Testis (tissue), 2 donors: ENCODE measurements at regions not wholly inside any gene's neighbourhood (a gene's known extent, or its start where the extent isn't known, plus 50 kb on each side); places are given as distances from the start of the nearest gene placed in this dataset.
A peak's percentile ranks its signal among the peaks of the same experiment; 100 is the strongest.

ENCODE experiments used
- DNase-seq: peaks from one replicate; pipeline ENCODE4 v3.0.0-alpha.2; 2019
- H3K27ac ChIP-seq, 2 donors: fragments of 200-600 bp; sonication (generic); one replicate each; pipeline ENCODE4 v1.5.1; 2019
- H3K27me3 ChIP-seq: fragments of 200-600 bp; sonication (generic); one replicate; pipeline ENCODE4 v1.5.1; 2019
- H3K36me3 ChIP-seq: fragments of 200-600 bp; sonication (generic); one replicate; pipeline ENCODE4 v1.5.1; 2017; ENCODE audit warnings: low read depth; ENCODE audit errors: missing control alignments
- H3K4me1 ChIP-seq: fragments of 200-600 bp; sonication (generic); one replicate; pipeline ENCODE4 v1.5.1; 2019
- H3K4me3 ChIP-seq, 2 donors: fragments of 200-600 bp; sonication (generic); one replicate each; pipeline ENCODE4 v1.5.1; 2017 to 2019
- H3K9me3 ChIP-seq: fragments of 200-600 bp; sonication (generic); one replicate; pipeline ENCODE4 v1.5.1; 2017
- CTCF ChIP-seq, 3 experiments: fragments of 450-650 bp in 2 of 3; fragments of 200-600 bp in 1 of 3; sonication (generic) in 1 of 3; IDR thresholded peaks; one replicate each; pipeline ENCODE4 v1.5.1; 2016 to 2019; ENCODE audit warnings: antibody characterized with exemption in 3 of 3, mild to moderate bottlenecking in 2 of 3, moderate library complexity in 1 of 3
- POLR2A ChIP-seq: fragments of 450-650 bp; IDR thresholded peaks from one replicate; pipeline ENCODE4 v1.6.1; 2017; ENCODE audit warnings: antibody characterized with exemption, mild to moderate bottlenecking, moderate library complexity
- WGBS, 2 donors: methylation state at CpG; one replicate each; pipeline ENCODE4 v1.1.5; 2018; 5-methylcytosine and 5-hydroxymethylcytosine counted together
- intact Hi-C: fragments of 100-400 bp; cut with DNase I; formaldehyde crosslinking; loops from one replicate; pipeline ENCODE4 v1.15.1; 2023; ENCODE audit warnings: low total_unique reads

GRCh38 chr2:236636714-236637470, 67.3 kb downstream of the ACKR3 start:
- H3K27ac ChIP-seq: no peak overlapping the region
- H3K36me3 ChIP-seq: no peaks in the 10 kb centered on the region
- no peak overlapping the region for H3K4me3 ChIP-seq
- WGBS, 2 donors: 89 to 93% methylated on average over 18 of the region's 18 CpGs
- no peaks in the 10 kb centered on the region for H3K4me1 ChIP-seq
- no peaks in the 10 kb centered on the region for H3K27me3 ChIP-seq
- intact Hi-C loops: no loop called here
- DNase-seq: peak; percentile 6
- no peak for TF ChIP-seq CTCF (IDR thresholded peaks at IDR 0.05)
- no peak for TF ChIP-seq POLR2A
- H3K9me3 ChIP-seq: no peaks in the 10 kb centered on the region

GRCh38 chr2:236637686-236638569, 68.3 kb downstream of the ACKR3 start:
- Histone ChIP-seq H3K27me3 (no peaks in the 10 kb centered on the region), H3K27ac (no peak overlapping the region), H3K4me1 (no peaks in the 10 kb centered on the region), H3K36me3 (no peaks in the 10 kb centered on the region), H3K9me3 (no peaks in the 10 kb centered on the region), H3K4me3 (no peak overlapping the region)
- DNase-seq: peak; percentile 6
- intact Hi-C loops: no loop called here
- TF ChIP-seq POLR2A (no peak), CTCF (IDR thresholded peaks at IDR 0.05) (no peak)
- WGBS, 2 donors: 66% methylated on average over 6 of the region's 6 CpGs

GRCh38 chr2:236638707-236639106, 69.1 kb downstream of the ACKR3 start:
- DNase-seq: no peak
- Histone ChIP-seq H3K9me3 (no peaks in the 10 kb centered on the region), H3K4me3 (no peak overlapping the region), H3K27me3 (no peaks in the 10 kb centered on the region), H3K36me3 (no peaks in the 10 kb centered on the region), H3K27ac (no peak overlapping the region), H3K4me1 (no peaks in the 10 kb centered on the region)
- TF ChIP-seq CTCF (IDR thresholded peaks at IDR 0.05): no peak
- TF ChIP-seq POLR2A: no peak
- 77 to 95% methylated on average over 7 of the region's 7 CpGs for WGBS, 2 donors
- intact Hi-C loops: no loop called here

GRCh38 chr2:236639461-236640235, 70.0 kb downstream of the ACKR3 start:
- Histone ChIP-seq H3K27ac (no peak overlapping the region), H3K4me3 (no peak overlapping the region), H3K36me3 (no peaks in the 10 kb centered on the region), H3K27me3 (no peaks in the 10 kb centered on the region), H3K4me1 (no peaks in the 10 kb centered on the region), H3K9me3 (no peaks in the 10 kb centered on the region)
- 61 to 69% methylated on average over 7 of the region's 7 CpGs for WGBS, 2 donors
- intact Hi-C loops: no loop called here
- peak; percentile 12 for DNase-seq
- TF ChIP-seq POLR2A: no peak
- no peak for TF ChIP-seq CTCF (IDR thresholded peaks at IDR 0.05)
